Astrocyte (in vitro differentiated cells and primary cell): ENCODE measurements at regions not wholly inside any gene's neighbourhood (a gene's known extent, or its start where the extent isn't known, plus 50 kb on each side); places are given as distances from the start of the nearest gene placed in this dataset.

Experiments
- DNase-seq: peaks from one replicate; pipeline ENCODE4 v3.0.0-alpha.2; 2010; ENCODE audit warnings: low read depth
- FAIRE-seq: peaks from 2 replicates; lab custom pipeline; 2011; peaks lifted over from hg19 to GRCh38; lab: Jason Lieb, UNC
- H2AFZ ChIP-seq: 2 replicates; pipeline ENCODE4 v1.6.0; 2012; ENCODE audit warnings: low read depth, low read length, inconsistent platforms
- H3K27ac ChIP-seq: 2 replicates; pipeline ENCODE4 v1.5.1; 2011; ENCODE audit warnings: low read depth, low read length, inconsistent platforms
- H3K27me3 ChIP-seq: 2 replicates; pipeline ENCODE4 v1.6.0; 2011; ENCODE audit warnings: low read length, inconsistent platforms; ENCODE audit not compliant: insufficient read depth
- H3K36me3 ChIP-seq: 2 replicates; pipeline ENCODE4 v1.5.1; 2011; ENCODE audit warnings: low read length, inconsistent platforms; ENCODE audit not compliant: insufficient read depth
- H3K4me1 ChIP-seq: 2 replicates; pipeline ENCODE4 v1.5.1; 2011; ENCODE audit warnings: low read length, inconsistent platforms; ENCODE audit not compliant: insufficient read depth
- H3K4me2 ChIP-seq: 2 replicates; pipeline ENCODE4 v1.6.0; 2012; ENCODE audit warnings: low read length, inconsistent platforms
- H3K4me3 ChIP-seq: 2 replicates; pipeline ENCODE4 v1.5.1; 2011; ENCODE audit warnings: low read depth, mild to moderate bottlenecking, low read length, inconsistent platforms; ENCODE audit not compliant: insufficient read depth
- H3K79me2 ChIP-seq: 2 replicates; pipeline ENCODE4 v1.6.0; 2012; ENCODE audit warnings: mild to moderate bottlenecking, low read length, inconsistent platforms; ENCODE audit not compliant: insufficient read depth
- H3K9ac ChIP-seq: 2 replicates; pipeline ENCODE4 v1.6.0; 2012; ENCODE audit warnings: mild to moderate bottlenecking, low read length, inconsistent platforms
- H3K9me3 ChIP-seq: 2 replicates; pipeline ENCODE4 v1.5.1; 2012; ENCODE audit warnings: low read depth, mild to moderate bottlenecking, low read length, inconsistent platforms; ENCODE audit not compliant: insufficient read depth
- H4K20me1 ChIP-seq: 2 replicates; pipeline ENCODE4 v1.6.0; 2012; ENCODE audit warnings: low read length, inconsistent platforms; ENCODE audit not compliant: insufficient read depth
- H3K27ac Mint-ChIP-seq: one replicate; pipeline ENCODE4 v1.8.0; 2021; ENCODE audit warnings: mild to moderate bottlenecking, mixed read lengths; ENCODE audit not compliant: unreplicated experiment
- H3K27me3 Mint-ChIP-seq: one replicate; pipeline ENCODE4 v1.8.0; 2021; ENCODE audit warnings: low read depth, mixed read lengths; ENCODE audit not compliant: unreplicated experiment
- H3K36me3 Mint-ChIP-seq: one replicate; pipeline ENCODE4 v1.8.0; 2021; ENCODE audit warnings: low read depth, mixed read lengths; ENCODE audit not compliant: unreplicated experiment
- H3K4me1 Mint-ChIP-seq: one replicate; pipeline ENCODE4 v1.8.0; 2021; ENCODE audit warnings: low read depth, mixed read lengths; ENCODE audit not compliant: unreplicated experiment
- H3K4me3 Mint-ChIP-seq: one replicate; pipeline ENCODE4 v1.8.0; 2021; ENCODE audit warnings: mild to moderate bottlenecking, moderate library complexity, mixed read lengths; ENCODE audit not compliant: unreplicated experiment
- H3K9me3 Mint-ChIP-seq: one replicate; pipeline ENCODE4 v1.8.0; 2021; ENCODE audit warnings: mild to moderate bottlenecking, mixed read lengths; ENCODE audit not compliant: unreplicated experiment
- EZH2 ChIP-seq: IDR thresholded peaks from 2 replicates; pipeline ENCODE4 v1.6.1; 2012; ENCODE audit warnings: mild to moderate bottlenecking, low read length, inconsistent platforms; ENCODE audit not compliant: insufficient read depth
- TF ChIP-seq, protein P1 (sequence below): IDR thresholded peaks from 2 replicates; pipeline ENCODE4 v1.5.1; 2011; ENCODE audit warnings: low read depth, mild to moderate bottlenecking, inconsistent platforms, low read length, moderate library complexity; ENCODE audit not compliant: insufficient read depth

DNA sequence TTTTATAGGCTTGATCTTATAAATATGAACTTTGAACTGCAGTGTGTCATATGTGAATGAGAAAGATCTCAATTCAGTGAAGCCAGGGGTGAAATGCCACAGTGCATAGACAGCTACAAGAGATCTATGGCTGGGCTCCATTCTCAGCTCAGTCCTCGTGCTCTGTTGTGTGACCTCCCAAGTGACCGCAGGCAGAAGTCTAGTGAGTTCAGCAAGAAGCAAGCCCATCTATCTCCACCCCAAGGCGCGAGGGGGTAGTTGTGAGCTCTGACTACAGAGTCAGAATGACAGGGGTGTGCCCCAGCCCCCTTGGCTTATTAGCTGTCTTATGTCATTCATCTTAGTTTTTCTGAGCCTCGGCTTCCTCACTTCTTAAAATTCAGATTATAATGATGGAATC is 378.3 kb downstream of the FBXW7 start:
- Histone ChIP-seq H3K27ac (no peak overlapping the region), H3K27me3 (no peaks in the 10 kb centered on the region), H3K9ac (no peak overlapping the region), H3K36me3 (no peaks in the 10 kb centered on the region), H3K4me2 (no peak overlapping the region), H3K9me3 (no peaks in the 10 kb centered on the region), H4K20me1 (no peaks in the 10 kb centered on the region), H3K4me1 (peaks cover 5% of the 10 kb centered on the region), H2AFZ (no peak overlapping the region), H3K79me2 (no peaks in the 10 kb centered on the region), H3K4me3 (no peak overlapping the region)
- TF ChIP-seq, protein P1, sequence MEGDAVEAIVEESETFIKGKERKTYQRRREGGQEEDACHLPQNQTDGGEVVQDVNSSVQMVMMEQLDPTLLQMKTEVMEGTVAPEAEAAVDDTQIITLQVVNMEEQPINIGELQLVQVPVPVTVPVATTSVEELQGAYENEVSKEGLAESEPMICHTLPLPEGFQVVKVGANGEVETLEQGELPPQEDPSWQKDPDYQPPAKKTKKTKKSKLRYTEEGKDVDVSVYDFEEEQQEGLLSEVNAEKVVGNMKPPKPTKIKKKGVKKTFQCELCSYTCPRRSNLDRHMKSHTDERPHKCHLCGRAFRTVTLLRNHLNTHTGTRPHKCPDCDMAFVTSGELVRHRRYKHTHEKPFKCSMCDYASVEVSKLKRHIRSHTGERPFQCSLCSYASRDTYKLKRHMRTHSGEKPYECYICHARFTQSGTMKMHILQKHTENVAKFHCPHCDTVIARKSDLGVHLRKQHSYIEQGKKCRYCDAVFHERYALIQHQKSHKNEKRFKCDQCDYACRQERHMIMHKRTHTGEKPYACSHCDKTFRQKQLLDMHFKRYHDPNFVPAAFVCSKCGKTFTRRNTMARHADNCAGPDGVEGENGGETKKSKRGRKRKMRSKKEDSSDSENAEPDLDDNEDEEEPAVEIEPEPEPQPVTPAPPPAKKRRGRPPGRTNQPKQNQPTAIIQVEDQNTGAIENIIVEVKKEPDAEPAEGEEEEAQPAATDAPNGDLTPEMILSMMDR: no peak
- peaks cover 14% of the 10 kb centered on the region for H3K27me3 Mint-ChIP-seq
- peaks cover 17% of the 10 kb centered on the region for H3K4me1 Mint-ChIP-seq
- peaks cover 5% of the 10 kb centered on the region for H3K9me3 Mint-ChIP-seq
- H3K27ac Mint-ChIP-seq: no peak overlapping the region
- no peaks in the 10 kb centered on the region for H3K36me3 Mint-ChIP-seq
- H3K4me3 Mint-ChIP-seq: no peak overlapping the region
- DNase-seq: no peak
- FAIRE-seq: no peak

DNA sequence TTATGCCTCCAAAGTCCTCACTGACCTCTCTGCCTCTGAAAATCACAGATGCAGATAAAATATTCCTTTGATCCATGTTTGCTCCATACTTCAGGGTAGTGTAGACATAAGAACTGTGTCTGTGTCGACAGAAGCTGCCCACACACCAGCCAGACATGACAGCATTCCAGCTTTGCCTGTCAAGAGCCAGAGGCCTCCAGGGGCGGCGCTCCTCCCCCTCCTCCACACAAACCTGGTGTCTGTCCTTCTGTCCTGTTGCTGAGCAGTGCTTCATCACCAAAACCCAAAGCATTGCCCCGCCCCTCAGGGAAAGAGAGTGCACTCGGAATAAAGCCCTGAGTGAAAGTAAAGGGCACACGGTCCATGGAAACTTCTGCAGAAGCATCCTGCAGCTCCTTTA is 379.4 kb downstream of the FBXW7 start:
- peaks cover 3% of the 10 kb centered on the region for H3K27me3 ChIP-seq
- no peak overlapping the region for H3K4me2 ChIP-seq
- no peaks in the 10 kb centered on the region for H4K20me1 ChIP-seq
- H3K4me3 ChIP-seq: no peak overlapping the region
- Mint-ChIP-seq H3K36me3 (no peaks in the 10 kb centered on the region), H3K9me3 (peaks cover 5% of the 10 kb centered on the region), H3K27me3 (peaks cover 14% of the 10 kb centered on the region), H3K4me1 (peaks cover 8% of the 10 kb centered on the region), H3K27ac (no peak overlapping the region), H3K4me3 (no peak overlapping the region)
- no peak for DNase-seq
- no peak for FAIRE-seq
- TF ChIP-seq EZH2: no peak
- TF ChIP-seq, protein P1: no peak
- no peaks in the 10 kb centered on the region for H3K9me3 ChIP-seq
- H3K36me3 ChIP-seq: no peaks in the 10 kb centered on the region
- no peaks in the 10 kb centered on the region for H3K4me1 ChIP-seq
- no peak overlapping the region for H3K9ac ChIP-seq
- H3K79me2 ChIP-seq: no peaks in the 10 kb centered on the region
- H3K27ac ChIP-seq: no peak overlapping the region
- H2AFZ ChIP-seq: no peak overlapping the region

DNA sequence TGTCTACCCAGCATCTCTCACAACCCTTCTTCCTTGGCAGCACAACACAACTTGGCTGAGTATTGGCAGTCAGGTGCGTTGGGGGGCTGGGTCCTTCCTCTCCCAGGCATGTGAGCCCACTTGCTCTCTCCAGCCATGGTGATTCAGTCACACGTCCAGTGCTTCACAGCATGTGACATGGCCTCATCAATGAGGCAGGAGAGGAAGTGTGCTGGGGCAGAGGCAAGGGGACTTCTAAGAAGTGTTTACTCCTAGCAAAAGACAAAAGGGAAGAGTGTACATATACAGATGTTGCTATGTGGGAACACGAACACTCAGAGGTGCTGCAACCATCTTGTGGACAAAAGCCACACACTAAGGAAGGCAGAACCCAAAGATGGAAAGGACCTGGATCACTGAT is 380.8 kb downstream of the FBXW7 start:
- H3K4me3 Mint-ChIP-seq: no peak overlapping the region
- TF ChIP-seq EZH2: no peak
- TF ChIP-seq, protein P1: no peak
- no peaks in the 10 kb centered on the region for H3K36me3 Mint-ChIP-seq
- Histone ChIP-seq H3K79me2 (no peaks in the 10 kb centered on the region), H3K9ac (no peak overlapping the region), H4K20me1 (no peaks in the 10 kb centered on the region), H3K4me3 (no peak overlapping the region), H3K4me1 (no peaks in the 10 kb centered on the region), H3K4me2 (no peak overlapping the region), H3K36me3 (no peaks in the 10 kb centered on the region), H3K27me3 (peaks cover 6% of the 10 kb centered on the region), H3K9me3 (no peaks in the 10 kb centered on the region), H3K27ac (no peak overlapping the region), H2AFZ (no peak overlapping the region)
- H3K27me3 Mint-ChIP-seq: peaks cover 13% of the 10 kb centered on the region
- peaks cover 5% of the 10 kb centered on the region for H3K9me3 Mint-ChIP-seq
- H3K4me1 Mint-ChIP-seq: peaks cover 6% of the 10 kb centered on the region
- no peak overlapping the region for H3K27ac Mint-ChIP-seq
- FAIRE-seq: no peak
- DNase-seq: no peak
